ENCODE measurements at regions not wholly inside any gene's neighbourhood (a gene's known extent, or its start where the extent isn't known, plus 50 kb on each side); places are given as distances from the start of the nearest gene placed in this dataset.

- TF ChIP-seq POLR2AphosphoS5 (IDR thresholded peaks at IDR 0.05; ENCODE audit: low read depth, low read length) (no peak), REST (IDR thresholded peaks at IDR 0.05; ENCODE audit: insufficient read depth in 1 of 2, low read depth in 2 of 2, low read length in 2 of 2) (no peak), SIN3A (IDR thresholded peaks at IDR 0.05; ENCODE audit: borderline replicate concordance, insufficient read depth, low read length) (no peak)
Measured at GRCh38 chr16:77093309-77093708, 97.7 kb upstream of the MON1B start.
